ENCODE measurements at regions not wholly inside any gene's neighbourhood (a gene's known extent, or its start where the extent isn't known, plus 50 kb on each side); places are given as distances from the start of the nearest gene placed in this dataset.

GRCh38 chr6:44022671-44023352 lies 104.4 kb downstream of the MRPL14 start:
- Histone ChIP-seq H3K27ac (no peak overlapping the region), H3K27me3 (no peaks in the 10 kb centered on the region), H3K9me3 (no peaks in the 10 kb centered on the region), H3K4me1 (no peaks in the 10 kb centered on the region), H3K36me3 (no peaks in the 10 kb centered on the region), H3K4me3 (no peak overlapping the region)
- intact Hi-C loops (cut with DNase I): no loop called here
- FAIRE-seq (no peak), DNase-seq (peak in 1 of 6 donors; percentile 26), ATAC-seq (no peak)
- WGBS, 2 donors: 90 to 92% methylated on average over 14 of the region's 14 CpGs
- no peak for TF ChIP-seq CTCF (IDR thresholded peaks at IDR 0.05)

DNA sequence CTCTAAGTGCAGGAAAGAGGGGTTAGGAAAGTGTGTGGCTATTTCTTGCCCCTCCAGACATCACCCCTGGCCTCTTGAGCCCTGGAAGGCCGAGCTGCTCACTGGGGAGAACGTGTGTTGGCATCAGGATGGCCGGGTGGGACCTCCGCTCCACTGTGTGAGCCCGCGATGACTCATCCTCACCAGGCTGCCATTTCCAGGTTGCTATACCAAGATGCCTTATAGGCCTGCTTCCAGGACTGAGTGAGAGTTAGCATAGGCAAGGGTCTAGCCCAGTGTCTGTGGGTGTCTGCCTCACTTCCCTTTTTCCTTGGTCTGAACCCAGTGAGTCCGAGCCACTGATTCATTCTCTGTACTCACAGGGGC lies 105.0 kb downstream of the MRPL14 start:
- DNase-seq: peak in 1 of 6 donors; percentile 31
- H3K36me3 ChIP-seq: no peaks in the 10 kb centered on the region
- FAIRE-seq: no peak
- H3K9me3 ChIP-seq: no peaks in the 10 kb centered on the region
- no peaks in the 10 kb centered on the region for H3K4me1 ChIP-seq
- no peaks in the 10 kb centered on the region for H3K27me3 ChIP-seq
- 84 to 85% methylated on average over 7 of the region's 7 CpGs for WGBS, 2 donors
- peak in 1 of 4 donors; percentile 57 for ATAC-seq
- H3K27ac ChIP-seq: no peak overlapping the region
- intact Hi-C loops (cut with DNase I): no loop called here
- no peak for TF ChIP-seq CTCF (IDR thresholded peaks at IDR 0.05)
- no peak overlapping the region for H3K4me3 ChIP-seq

GRCh38 chr6:44021589-44022295 lies 105.5 kb downstream of the MRPL14 start:
- TF ChIP-seq CTCF (IDR thresholded peaks at IDR 0.05): no peak
- no peaks in the 10 kb centered on the region for H3K27me3 ChIP-seq
- FAIRE-seq (no peak), DNase-seq (peak in 1 of 6 donors; percentile 44), ATAC-seq (peak in 1 of 4 donors; percentile 20)
- H3K4me3 ChIP-seq: no peak overlapping the region
- no peaks in the 10 kb centered on the region for H3K4me1 ChIP-seq
- no peaks in the 10 kb centered on the region for H3K9me3 ChIP-seq
- H3K27ac ChIP-seq: no peak overlapping the region
- WGBS, 2 donors: 91 to 94% methylated on average over 9 of the region's 9 CpGs
- intact Hi-C loops (cut with DNase I): no loop called here
- H3K36me3 ChIP-seq: no peaks in the 10 kb centered on the region

DNA sequence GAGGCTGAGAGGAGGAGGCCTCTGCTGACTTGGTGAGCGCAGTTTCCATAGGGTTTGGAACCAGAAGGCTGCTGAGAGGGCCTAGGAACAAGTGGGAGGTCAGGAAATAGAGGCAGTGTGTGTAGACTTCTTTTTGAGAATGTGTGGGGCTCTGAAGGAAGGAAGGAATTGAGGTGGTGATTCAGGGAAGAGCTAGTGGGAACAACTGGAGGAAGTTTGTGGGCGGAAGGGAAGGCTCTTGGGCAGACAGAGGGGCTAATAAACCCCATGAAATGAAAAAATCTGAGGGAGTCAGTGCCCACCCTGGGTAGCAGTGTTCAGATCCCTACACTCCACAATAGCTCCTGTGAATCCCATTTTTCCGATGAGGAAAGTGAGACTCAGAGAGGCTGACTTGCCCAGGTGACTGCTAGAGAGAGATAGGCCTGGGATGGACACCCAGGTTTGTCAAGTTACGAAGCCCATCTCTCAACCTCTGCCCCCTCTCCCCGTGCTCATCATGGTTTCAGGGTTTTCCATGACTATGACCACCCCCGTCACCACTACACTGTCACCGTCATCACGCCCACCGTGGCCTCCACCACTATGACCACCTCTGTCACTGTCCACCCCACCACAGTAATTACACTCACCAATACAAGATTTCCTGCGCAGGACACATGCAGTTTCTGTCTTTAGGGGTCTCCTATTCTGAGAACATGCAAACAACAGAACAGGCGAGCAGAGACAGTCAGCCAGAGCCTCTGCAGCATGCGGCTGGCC lies 106.4 kb downstream of the MRPL14 start:
- no peak for TF ChIP-seq CTCF (IDR thresholded peaks at IDR 0.05)
- FAIRE-seq (no peak), ATAC-seq (no peak), DNase-seq (no peak)
- 93 to 94% methylated on average over 12 of the region's 12 CpGs for WGBS, 2 donors
- intact Hi-C loops (cut with DNase I): no loop called here
- no peak overlapping the region for H3K27ac ChIP-seq
- no peaks in the 10 kb centered on the region for H3K4me1 ChIP-seq
- no peaks in the 10 kb centered on the region for H3K9me3 ChIP-seq
- H3K36me3 ChIP-seq: no peaks in the 10 kb centered on the region
- no peaks in the 10 kb centered on the region for H3K27me3 ChIP-seq
- H3K4me3 ChIP-seq: no peak overlapping the region

Data from pancreas (tissue), 10 donors.